Skin epidermis (tissue), 12 donors: ENCODE measurements at regions not wholly inside any gene's neighbourhood (a gene's known extent, or its start where the extent isn't known, plus 50 kb on each side); places are given as distances from the start of the nearest gene placed in this dataset.
"Not testable (repeated sequence)": the region's sequence is repeated elsewhere in the genome, so short reads cannot be mapped to it uniquely, and the experiment has no call there.

Experiments used
- H3K27ac ChIP-seq, 21 experiments: fragments of 200-600 bp; sonication (generic) in 11 of 21; one replicate each; pipeline ENCODE4 v1.5.0; 2020; ENCODE audit warnings: mild to moderate bottlenecking in 3 of 21, inconsistent platforms in 2 of 21, moderate library complexity in 2 of 21
- H3K4me3 ChIP-seq, 7 experiments: fragments of 200-600 bp; sonication (generic) in 2 of 7; one replicate each; pipeline ENCODE4 v1.5.0; 2020; ENCODE audit warnings: inconsistent platforms in 2 of 7, mild to moderate bottlenecking in 2 of 7, moderate library complexity in 1 of 7

DNA sequence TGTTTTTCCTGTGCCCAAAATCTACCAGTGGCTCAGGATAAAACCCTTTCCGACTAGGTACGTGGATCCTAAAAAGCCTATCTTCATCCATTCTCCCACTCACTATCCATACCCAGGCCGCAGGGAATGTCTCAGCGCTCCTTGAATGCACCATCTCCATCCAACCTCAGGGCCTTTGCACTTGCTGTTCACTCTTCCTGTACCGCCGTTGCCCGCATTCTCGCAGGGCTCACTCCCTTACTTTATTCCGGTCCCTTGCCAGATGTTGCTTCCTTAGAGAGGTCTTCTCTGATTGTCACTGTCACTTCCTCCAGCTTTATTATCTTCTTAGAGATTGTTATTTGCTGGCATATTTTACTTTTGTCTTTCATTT is 93.3 kb upstream of the ZNF536 start:
- Histone ChIP-seq H3K4me3 (no peak overlapping the region), H3K27ac (no peak overlapping the region)

DNA sequence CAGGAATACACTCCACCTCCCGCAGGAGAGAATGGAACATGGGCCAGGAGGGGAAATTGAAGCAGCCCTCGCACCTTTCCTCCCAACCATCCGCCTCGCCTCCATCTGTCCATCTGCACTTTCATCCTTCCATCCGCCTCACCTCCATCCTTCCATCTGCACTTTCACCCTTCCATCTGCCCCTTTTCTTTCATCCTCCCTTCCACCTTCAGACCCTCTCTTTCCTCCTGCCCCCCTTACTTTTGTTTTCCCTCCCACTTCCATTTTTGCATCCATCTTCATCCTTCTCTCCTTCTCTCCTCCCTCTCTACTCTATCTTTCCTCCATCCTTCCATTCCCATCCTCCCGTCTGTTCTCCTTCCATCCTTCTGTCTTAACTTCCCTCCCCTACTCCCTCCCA is 92.2 kb upstream of the ZNF536 start:
- Histone ChIP-seq H3K27ac (no peak overlapping the region), H3K4me3 (no peak overlapping the region)

DNA sequence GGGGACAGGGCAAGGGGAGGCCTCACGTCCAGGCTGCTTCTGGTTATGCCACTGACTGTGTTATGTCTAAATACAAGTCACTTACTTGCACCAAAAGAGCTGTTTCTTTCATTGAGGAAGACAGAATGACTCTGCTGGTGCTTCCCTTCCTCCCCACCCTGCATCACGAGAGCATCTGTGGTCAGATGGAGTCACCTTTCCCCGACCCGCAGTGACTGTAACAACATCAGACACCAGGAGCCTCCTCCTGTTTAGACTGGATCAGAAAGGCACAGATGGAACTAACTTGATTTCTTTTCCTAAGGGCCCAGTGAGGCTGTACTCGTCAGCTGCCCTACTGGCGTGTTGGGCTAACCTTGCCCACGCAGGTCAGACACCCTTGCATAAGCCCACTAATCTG is 90.3 kb upstream of the ZNF536 start:
- Histone ChIP-seq H3K27ac (no peak overlapping the region), H3K4me3 (no peak overlapping the region)

DNA sequence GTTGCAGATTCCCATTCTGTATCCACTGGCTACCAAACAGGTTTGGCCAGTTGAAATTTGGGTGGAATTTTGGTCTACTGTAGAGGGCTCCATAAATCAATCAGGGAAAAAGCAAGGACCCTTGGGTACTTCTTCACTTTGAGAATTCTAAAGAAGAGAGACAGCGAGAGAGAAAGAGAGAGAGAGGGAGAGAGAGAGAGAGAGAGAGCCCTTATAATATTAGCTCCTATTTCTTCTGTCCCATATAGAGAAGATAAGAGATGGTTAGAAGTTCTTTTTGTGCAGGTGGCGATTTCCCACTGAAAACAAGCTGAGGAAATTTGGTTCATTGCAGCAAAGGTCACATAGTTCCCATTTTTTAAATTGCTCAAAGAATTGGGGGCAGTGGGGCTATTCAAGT is 88.6 kb upstream of the ZNF536 start:
- Histone ChIP-seq H3K4me3 (no peak overlapping the region), H3K27ac (no peak overlapping the region)

DNA sequence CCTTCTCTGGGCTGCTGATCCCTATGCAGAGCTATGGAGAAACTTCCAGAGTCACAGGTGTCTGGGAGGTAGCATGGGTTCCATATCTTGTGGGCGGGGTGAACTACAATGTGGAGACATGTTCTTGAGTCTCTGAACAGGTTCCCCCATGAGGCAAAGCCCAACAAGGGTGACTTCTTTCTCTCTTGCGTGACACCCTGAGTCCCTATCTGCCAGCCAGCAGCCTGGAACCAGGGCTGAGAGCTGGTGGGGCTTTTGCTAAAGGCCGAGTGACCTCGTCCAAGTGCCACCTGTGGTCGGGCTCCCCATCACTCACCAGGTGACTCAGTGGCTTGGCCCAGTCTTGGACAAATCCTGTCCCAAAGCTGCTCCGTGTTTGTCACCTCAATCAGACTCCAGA is 88.0 kb upstream of the ZNF536 start:
- Histone ChIP-seq H3K27ac (no peak overlapping the region), H3K4me3 (no peak overlapping the region)

DNA sequence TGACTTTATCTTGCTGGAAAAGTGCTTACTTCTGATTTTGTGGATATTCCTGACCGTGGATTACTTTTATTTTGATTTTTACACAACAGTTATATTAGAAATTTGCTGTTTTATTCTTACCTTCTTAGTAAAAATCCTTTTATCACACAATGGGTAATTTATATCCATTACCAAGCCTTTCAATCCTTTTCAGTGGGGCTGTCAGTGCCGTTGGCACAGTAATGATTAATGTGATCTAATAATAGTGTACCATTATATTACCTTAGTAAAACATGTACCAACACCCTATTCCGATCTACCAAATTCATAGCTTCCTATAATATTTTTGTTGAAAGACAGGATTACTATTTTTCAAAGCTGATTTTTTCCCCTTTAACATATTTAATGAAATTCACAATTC is 87.3 kb upstream of the ZNF536 start:
- H3K27ac ChIP-seq: no peak overlapping the region
- H3K4me3 ChIP-seq: no peak overlapping the region

DNA sequence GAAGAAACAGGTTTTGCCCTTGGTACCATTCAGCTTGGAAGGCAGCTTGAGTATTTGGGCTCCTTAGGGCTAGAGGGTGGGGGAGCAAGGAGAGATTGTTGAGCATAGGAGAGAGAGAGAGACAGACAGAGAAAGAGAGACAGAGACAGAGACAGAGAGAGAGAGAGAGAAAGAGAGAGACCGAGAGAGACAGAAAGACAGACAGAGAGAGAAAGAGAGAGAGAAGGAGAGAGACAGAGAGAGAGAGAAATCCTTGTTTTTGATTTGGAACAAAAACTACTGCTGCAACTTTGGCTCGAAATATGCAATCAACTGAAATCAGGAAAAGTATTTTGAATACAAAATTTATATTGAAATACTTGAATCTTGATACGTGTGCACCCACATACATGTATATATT is 85.8 kb upstream of the ZNF536 start:
- Histone ChIP-seq H3K4me3 (no peak overlapping the region), H3K27ac (no peak overlapping the region)

DNA sequence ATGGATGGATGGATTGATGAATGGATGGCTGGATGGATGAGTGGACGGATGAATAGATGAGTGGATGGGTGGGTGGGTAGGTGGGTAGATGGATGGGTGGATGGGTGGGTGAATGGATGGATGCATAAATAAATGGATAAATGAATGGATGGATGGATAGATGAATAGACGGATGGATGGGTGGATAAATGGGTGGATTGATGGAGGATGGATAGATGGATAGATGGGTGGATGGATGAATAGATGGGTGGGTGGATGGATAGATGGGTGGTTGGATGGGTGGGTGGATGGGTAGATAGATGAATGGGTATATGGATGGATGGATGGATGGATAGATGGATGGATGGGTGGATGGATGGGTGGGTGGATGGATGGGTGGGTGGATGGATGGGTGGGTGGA is 84.9 kb upstream of the ZNF536 start:
- H3K27ac ChIP-seq: no peak overlapping the region

DNA sequence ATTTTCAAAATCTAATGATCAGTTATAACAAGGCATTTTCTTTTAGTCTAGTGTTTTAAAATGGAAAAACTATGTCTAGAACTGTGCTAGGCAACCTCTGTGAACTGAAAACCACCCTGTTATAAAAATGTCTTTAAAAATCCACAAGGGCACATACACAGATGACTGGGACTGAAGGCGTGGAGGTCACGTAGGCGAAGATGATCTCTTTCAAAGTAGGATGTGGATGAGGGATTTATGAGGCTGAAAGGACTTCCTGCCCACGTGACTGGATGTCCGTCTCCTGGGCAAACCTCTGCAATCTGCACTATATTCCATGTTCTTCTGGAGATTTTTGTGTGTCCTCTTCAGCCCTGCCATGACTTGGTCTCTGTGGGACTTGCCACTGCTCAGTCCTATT is 84.2 kb upstream of the ZNF536 start:
- no peak overlapping the region for H3K27ac ChIP-seq

More for the DNA sequence above, 84.9 kb upstream of the ZNF536 start:
- H3K4me3 ChIP-seq: no peak overlapping the region

DNA sequence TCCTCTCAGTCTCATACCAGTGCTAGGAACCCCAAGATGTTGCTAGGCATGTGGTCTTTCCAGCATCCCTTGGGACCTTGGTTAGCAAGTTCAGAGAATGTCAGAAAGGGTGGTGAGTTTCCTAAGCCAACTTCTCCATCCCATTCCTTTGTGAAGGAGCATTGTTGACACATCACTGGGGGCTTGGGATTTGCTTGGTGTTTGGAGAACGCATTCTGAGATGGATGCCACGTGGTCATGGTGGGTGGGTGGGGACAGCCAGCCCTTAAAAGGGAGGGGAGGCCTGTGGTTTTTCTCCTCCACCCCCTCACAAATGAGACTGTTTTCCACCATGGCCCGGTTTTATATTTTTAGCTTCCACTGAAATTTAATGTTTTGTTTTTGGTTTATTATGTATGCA is 83.3 kb upstream of the ZNF536 start:
- Histone ChIP-seq H3K27ac (no peak overlapping the region), H3K4me3 (no peak overlapping the region)

More for the DNA sequence above, 84.2 kb upstream of the ZNF536 start:
- H3K4me3 ChIP-seq: no peak overlapping the region

DNA sequence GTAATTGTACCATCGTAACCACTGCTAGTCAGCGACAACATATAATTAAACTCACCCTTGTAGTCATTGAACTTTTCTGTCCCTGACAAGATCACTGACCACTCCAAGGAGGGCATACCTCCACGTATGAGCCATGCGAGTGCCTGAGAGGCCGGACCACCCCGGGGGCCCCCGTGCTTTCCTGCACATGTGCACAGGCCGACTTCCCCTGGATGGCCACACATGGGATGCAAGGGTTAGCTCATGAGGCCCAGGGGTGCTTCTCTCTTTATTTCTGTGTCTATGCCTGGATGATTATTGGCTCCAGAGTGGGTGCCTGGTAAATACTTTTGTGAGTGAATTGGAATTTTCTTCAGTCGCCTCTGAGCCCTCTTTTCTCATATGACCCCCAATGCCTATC is 82.8 kb upstream of the ZNF536 start:
- Histone ChIP-seq H3K4me3 (no peak overlapping the region), H3K27ac (no peak overlapping the region)

DNA sequence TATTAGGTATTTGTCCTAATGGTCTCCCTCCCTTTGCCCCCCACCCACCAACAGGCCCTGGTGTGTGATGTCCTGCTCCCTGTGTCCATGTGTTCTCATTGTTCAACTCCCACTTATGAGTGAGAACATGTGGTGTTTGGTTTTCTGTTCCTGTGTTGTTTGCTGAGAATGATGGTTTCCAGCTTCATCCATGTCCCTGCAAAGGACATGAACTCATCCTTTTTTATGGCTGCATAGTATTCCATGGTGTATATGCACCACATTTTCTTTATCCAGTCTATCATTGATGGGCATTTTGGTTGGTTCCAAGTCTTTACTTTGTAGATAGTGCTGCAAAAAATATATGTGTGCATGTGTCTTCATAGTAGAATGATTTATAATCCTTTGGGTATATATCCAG is 81.4 kb upstream of the ZNF536 start:
- H3K4me3 ChIP-seq, H3K27ac ChIP-seq: not testable (repeated sequence)

DNA sequence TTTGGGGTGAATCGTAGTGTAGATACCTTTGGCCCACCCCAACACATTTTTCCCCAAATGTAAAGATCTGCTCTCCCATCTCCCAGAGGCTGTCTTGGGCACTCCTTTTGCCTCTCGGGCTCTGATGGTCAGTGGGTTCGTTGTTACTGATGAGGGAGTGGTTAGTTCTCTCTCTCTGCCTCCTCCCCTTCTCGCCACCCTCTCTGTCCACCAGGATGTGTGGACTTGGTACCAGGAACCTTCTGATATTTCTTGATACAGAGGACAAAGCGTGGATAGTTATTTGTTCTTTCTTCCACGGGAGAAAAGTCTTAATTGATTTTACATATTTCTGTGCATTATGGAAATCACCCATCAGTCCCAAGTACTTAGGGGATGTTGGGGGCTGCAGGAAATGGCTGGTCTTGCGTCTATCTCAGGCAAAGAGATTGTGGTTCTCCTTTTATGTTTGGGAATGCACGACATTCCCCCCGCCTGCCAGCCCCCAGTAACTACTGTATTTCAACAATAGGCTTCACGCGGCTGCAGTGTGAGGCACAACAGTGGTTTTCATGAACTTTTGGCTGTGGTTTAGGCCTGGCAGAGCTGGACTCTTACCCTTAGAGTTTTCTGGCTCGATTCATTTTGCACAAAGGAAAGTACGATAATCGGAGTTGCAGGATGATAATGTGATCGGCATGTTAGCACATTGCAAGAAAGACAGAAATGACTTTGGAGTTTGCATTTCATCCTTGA is 79.0 kb upstream of the ZNF536 start:
- no peak overlapping the region for H3K27ac ChIP-seq

DNA sequence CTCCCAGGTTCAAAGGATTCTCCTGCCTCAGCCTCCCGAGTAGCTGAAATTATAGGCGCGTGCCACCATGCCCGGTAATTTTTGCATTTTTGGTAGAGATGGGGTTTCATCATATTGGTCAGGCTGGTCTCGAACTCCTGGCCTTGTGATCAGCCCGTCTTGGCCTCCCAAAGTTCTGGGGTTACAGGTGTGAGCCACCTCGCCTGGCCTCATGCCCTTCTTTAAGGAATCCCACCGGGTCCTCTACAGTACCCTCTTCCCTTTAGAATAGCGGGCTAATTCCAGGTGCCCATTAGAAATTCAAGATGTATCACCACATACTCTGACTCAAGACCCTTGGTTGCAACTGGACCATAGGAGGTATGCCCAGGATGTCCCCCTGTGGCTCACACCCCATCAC is 74.2 kb upstream of the ZNF536 start:
- H3K4me3 ChIP-seq: no peak overlapping the region
- H3K27ac ChIP-seq: no peak overlapping the region

More for the DNA sequence above, 79.0 kb upstream of the ZNF536 start:
- H3K4me3 ChIP-seq: no peak overlapping the region

DNA sequence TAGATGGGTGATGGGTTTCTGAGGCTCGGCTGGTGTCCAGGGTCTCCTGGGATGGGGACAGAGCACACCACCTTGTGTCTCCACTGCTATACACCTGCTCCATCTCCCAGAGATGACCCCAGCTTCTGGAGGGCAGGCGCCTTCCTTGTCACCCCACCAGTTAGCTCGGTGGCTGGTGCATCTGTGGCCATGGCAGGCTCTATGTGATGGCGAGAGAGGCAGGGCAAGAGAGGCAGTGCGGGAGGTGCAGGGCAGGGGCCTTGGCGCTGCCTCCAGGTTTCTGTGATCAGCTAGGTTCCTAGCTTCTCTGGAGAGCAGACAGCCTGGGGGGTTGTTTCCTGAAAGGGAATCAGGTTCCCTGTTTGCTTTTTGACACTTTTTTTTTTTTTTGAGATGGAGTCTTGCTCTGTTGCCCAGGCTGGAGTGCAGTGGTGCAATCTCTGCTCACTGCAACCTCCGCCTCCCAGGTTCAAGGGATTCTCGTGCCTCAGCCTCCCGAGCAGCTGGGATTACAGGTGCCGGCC is 69.0 kb upstream of the ZNF536 start:
- no peak overlapping the region for H3K27ac ChIP-seq
- H3K4me3 ChIP-seq: no peak overlapping the region

DNA sequence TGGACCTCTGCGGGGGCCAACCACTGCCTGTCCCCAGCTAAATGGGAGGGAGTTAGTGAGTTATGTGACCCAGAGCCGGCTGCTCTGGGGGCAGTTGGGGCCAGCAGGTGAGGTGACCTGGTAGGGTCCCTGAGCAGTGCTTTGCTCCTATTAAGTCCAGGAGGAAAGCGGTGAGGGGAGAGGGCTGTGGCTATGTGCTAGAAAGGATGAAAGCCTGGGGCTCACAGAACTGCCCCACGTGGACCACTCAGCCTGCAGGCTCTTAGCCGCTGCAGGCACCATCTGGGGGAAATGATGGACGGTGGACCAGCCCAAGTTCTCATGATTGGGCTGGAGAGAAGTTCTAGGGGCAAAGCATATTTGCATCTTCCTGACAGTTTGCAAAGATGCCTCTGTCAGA is 67.6 kb upstream of the ZNF536 start:
- H3K27ac ChIP-seq: no peak overlapping the region
- no peak overlapping the region for H3K4me3 ChIP-seq

DNA sequence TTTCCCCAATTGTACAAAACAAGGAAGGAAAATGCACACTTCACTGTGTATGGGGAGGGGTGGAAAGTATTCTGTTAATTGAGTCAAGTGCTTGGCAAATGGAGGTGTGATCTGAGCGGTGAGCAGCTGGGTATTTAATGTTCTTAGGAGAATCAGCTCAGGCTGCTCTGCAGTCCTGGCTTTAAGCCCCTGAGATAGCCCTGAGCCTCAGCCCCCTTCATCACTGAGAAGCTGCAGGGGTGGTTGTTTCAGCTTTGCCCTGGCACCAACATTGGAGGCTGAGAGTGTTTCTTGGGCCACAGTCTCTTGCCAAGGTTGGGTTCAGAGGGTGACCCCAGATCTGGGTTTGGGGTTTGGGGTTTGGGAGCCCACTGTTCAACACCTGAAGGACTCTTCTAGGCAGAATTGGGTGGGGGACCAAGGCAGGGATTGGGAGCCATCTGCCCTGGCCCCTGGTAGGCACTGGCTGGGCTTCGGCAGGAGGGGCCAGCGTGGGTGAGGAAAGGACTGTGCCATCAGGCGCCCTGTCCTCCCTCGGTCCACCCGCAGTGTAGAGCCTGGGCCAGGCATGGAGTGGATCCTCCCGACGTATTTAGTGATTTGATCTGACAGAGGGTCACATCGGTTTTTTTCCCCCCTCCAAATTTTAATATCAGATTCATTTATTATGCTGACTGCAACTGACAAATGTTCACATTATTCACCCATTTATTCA is 66.7 kb upstream of the ZNF536 start:
- no peak overlapping the region for H3K27ac ChIP-seq

DNA sequence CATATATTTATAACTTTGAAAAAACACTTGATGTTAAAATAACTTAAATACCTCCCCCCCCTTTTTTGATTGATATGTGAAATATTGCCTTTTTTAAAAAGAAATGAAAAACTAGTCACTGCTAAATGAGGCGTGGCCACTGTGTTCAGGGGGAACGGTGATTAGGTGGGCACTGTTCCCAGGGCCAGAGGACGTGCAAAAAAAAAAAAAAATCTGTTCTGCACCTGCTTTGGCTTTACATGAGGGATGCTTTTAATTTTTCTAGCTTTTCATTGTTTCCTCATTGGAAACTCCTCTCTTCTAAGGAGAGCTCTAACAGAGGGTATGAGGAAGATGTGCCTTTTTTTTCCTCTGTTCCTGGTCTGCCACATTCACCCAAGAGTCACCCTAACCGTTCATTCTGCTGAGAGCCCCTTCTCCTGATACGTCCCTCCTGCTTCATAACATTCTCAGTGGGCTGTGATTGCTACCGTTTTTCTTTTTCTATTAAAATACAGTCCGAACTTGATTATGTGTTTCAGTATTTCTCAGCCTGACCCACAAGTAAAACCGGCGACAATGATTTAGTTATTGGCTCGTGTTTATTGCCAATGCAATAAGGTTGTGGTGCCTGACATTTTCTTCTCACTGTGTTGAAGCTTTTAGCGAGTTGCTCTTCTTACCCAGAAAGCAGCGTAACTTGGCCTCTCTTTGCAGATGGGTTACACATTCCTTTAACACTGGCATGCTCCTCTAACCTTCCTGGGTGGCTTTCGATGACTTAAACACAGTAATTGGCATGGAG is 64.8 kb upstream of the ZNF536 start:
- Histone ChIP-seq H3K27ac (no peak overlapping the region), H3K4me3 (no peak overlapping the region)

More for the DNA sequence above, 66.7 kb upstream of the ZNF536 start:
- no peak overlapping the region for H3K4me3 ChIP-seq

DNA sequence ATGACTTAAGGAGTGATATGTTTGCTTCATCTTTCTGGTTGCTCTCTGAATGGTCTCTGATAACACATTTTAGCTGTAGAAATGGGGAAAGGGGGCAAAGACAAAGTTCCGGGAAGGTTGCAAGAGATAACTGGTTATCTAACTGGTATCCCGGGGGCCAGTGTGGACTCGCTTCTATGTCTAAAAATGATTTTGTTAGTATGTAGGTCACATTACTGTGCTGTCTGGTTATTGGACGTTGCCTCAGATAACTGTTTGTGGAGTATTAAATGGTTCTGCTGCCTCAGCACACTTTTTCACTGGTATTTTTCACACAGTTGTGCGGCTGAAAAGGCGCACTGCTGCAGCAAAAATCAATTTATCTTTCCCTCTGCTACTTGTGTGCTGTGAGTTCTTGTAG is 63.0 kb upstream of the ZNF536 start:
- Histone ChIP-seq H3K4me3 (no peak overlapping the region), H3K27ac (no peak overlapping the region)

DNA sequence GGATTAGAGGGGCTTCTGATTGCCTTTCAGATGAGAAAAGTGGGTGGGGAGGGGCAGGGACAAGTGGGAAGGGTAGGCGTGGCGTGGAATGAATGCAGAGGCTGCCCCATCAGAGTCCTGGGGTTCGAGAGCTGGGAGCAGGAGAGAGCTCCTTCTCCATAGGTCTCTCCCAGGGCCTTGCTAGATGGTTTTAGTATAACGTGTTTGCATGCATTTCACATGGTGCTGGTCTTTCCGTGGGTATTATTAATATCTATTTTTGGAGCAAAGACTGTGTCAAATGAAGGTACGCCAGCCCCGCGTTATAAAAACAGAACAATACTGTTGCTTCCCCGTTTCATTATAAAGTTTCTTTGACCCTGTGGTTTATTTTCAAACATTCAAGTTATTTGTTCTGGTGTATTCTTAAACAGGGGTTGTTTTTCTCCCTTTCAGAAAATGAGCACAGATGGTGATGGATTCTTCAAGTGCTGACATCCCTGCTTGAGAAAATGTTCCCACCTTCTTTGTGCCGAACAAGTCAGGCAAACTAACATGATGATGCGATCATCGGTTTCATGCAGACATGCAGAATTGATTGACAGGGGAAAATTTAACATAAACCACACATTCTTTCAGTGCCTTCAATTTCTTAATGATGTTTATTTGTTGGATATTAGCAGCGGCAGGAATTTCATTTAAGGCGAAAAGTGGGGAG is 62.1 kb upstream of the ZNF536 start:
- Histone ChIP-seq H3K4me3 (no peak overlapping the region), H3K27ac (no peak overlapping the region)
